ENCODE measurements at regions not wholly inside any gene's neighbourhood (a gene's known extent, or its start where the extent isn't known, plus 50 kb on each side); places are given as distances from the start of the nearest gene placed in this dataset.

DNA sequence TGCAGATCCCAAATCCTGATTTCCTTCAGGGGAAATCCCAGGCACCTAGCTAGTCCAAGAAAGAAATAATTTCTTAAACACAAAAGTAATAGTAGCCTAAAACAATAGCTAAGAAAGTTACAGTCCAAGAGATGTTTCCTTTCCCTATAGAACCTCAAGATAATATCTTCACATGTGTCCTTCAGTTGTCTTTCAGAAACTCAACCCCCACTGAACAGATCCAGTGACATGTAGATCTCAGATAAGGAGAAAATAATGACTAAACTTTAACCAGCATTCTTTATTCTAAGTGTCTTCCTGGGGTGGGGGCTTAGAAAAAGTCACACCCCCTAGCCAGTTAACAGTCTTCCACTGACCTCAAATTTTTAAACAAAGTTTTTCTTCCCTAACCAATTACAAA is 131.3 kb upstream of the ADRA1B start:
- H2AFZ ChIP-seq (ENCODE audit: low read depth, low read length): no peak overlapping the region
- TF ChIP-seq, protein P1, sequence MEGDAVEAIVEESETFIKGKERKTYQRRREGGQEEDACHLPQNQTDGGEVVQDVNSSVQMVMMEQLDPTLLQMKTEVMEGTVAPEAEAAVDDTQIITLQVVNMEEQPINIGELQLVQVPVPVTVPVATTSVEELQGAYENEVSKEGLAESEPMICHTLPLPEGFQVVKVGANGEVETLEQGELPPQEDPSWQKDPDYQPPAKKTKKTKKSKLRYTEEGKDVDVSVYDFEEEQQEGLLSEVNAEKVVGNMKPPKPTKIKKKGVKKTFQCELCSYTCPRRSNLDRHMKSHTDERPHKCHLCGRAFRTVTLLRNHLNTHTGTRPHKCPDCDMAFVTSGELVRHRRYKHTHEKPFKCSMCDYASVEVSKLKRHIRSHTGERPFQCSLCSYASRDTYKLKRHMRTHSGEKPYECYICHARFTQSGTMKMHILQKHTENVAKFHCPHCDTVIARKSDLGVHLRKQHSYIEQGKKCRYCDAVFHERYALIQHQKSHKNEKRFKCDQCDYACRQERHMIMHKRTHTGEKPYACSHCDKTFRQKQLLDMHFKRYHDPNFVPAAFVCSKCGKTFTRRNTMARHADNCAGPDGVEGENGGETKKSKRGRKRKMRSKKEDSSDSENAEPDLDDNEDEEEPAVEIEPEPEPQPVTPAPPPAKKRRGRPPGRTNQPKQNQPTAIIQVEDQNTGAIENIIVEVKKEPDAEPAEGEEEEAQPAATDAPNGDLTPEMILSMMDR (IDR thresholded peaks at IDR 0.05; ENCODE audit: insufficient read depth, low read depth, low read length): no peak
- no peak for TF ChIP-seq EZH2 (IDR thresholded peaks at IDR 0.05; ENCODE audit: insufficient read depth, low read length)
- H3K4me2 ChIP-seq (ENCODE audit: low read length): no peak overlapping the region
- no peaks in the 10 kb centered on the region for H3K27me3 ChIP-seq (ENCODE audit: insufficient read depth, low read length)
- Mint-ChIP-seq H3K36me3 (ENCODE audit: low read depth, unreplicated experiment) (peaks cover 2% of the 10 kb centered on the region), H3K4me3 (ENCODE audit: unreplicated experiment) (no peak overlapping the region), H3K27ac (ENCODE audit: unreplicated experiment) (no peak overlapping the region), H3K27me3 (ENCODE audit: low read depth, unreplicated experiment) (peaks cover 10% of the 10 kb centered on the region), H3K9me3 (ENCODE audit: unreplicated experiment) (peaks cover 5% of the 10 kb centered on the region), H3K4me1 (ENCODE audit: low read depth, unreplicated experiment) (peaks cover 33% of the 10 kb centered on the region)
- no peaks in the 10 kb centered on the region for H4K20me1 ChIP-seq (ENCODE audit: insufficient read depth, low read length)
- no peaks in the 10 kb centered on the region for H3K36me3 ChIP-seq (ENCODE audit: insufficient read depth, low read length)
- H3K27ac ChIP-seq (ENCODE audit: low read depth, low read length): no peak overlapping the region
- H3K4me3 ChIP-seq (ENCODE audit: insufficient read depth, low read depth, low read length): no peak overlapping the region
- H3K9ac ChIP-seq (ENCODE audit: low read length): no peak overlapping the region
- no peaks in the 10 kb centered on the region for H3K79me2 ChIP-seq (ENCODE audit: insufficient read depth, low read length)
- FAIRE-seq (no peak), DNase-seq (ENCODE audit: low read depth) (no peak)
- no peaks in the 10 kb centered on the region for H3K9me3 ChIP-seq (ENCODE audit: insufficient read depth, low read depth, low read length)
- peaks cover 10% of the 10 kb centered on the region for H3K4me1 ChIP-seq (ENCODE audit: insufficient read depth, low read length)

DNA sequence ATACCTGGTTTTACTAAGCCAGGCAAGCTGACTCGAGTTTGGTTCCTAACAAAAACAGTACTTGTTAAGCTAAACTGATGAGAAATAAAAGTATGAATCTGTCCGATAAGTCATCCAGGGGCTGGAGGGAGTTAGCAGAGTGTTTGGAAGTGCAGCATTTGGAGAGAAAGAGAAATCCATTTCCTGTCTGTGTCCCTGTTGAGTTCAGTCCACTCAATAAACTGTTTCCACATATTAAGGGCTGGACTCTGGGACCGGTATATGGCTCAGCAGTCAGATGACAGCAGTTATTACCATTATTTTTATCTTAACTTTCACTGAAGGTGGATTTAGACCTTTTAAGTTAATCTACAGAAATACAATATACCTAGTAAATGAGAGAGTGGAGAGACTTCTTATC is 130.6 kb upstream of the ADRA1B start:
- no peak overlapping the region for H3K4me3 ChIP-seq (ENCODE audit: insufficient read depth, low read depth, low read length)
- Mint-ChIP-seq H3K27me3 (ENCODE audit: low read depth, unreplicated experiment) (peaks cover 10% of the 10 kb centered on the region), H3K4me1 (ENCODE audit: low read depth, unreplicated experiment) (peaks cover 26% of the 10 kb centered on the region), H3K36me3 (ENCODE audit: low read depth, unreplicated experiment) (peaks cover 2% of the 10 kb centered on the region), H3K4me3 (ENCODE audit: unreplicated experiment) (no peak overlapping the region), H3K27ac (ENCODE audit: unreplicated experiment) (no peak overlapping the region), H3K9me3 (ENCODE audit: unreplicated experiment) (peaks cover 4% of the 10 kb centered on the region)
- no peak for DNase-seq (ENCODE audit: low read depth)
- H3K4me2 ChIP-seq (ENCODE audit: low read length): no peak overlapping the region
- FAIRE-seq: no peak
- no peak overlapping the region for H3K9ac ChIP-seq (ENCODE audit: low read length)
- no peaks in the 10 kb centered on the region for H3K79me2 ChIP-seq (ENCODE audit: insufficient read depth, low read length)
- no peaks in the 10 kb centered on the region for H3K9me3 ChIP-seq (ENCODE audit: insufficient read depth, low read depth, low read length)
- TF ChIP-seq EZH2 (IDR thresholded peaks at IDR 0.05; ENCODE audit: insufficient read depth, low read length): no peak
- TF ChIP-seq, protein P1 (IDR thresholded peaks at IDR 0.05; ENCODE audit: insufficient read depth, low read depth, low read length): no peak
- H3K27ac ChIP-seq (ENCODE audit: low read depth, low read length): no peak overlapping the region
- no peaks in the 10 kb centered on the region for H4K20me1 ChIP-seq (ENCODE audit: insufficient read depth, low read length)
- H3K27me3 ChIP-seq (ENCODE audit: insufficient read depth, low read length): no peaks in the 10 kb centered on the region
- H3K4me1 ChIP-seq (ENCODE audit: insufficient read depth, low read length): peaks cover 4% of the 10 kb centered on the region
- no peaks in the 10 kb centered on the region for H3K36me3 ChIP-seq (ENCODE audit: insufficient read depth, low read length)
- H2AFZ ChIP-seq (ENCODE audit: low read depth, low read length): no peak overlapping the region

DNA sequence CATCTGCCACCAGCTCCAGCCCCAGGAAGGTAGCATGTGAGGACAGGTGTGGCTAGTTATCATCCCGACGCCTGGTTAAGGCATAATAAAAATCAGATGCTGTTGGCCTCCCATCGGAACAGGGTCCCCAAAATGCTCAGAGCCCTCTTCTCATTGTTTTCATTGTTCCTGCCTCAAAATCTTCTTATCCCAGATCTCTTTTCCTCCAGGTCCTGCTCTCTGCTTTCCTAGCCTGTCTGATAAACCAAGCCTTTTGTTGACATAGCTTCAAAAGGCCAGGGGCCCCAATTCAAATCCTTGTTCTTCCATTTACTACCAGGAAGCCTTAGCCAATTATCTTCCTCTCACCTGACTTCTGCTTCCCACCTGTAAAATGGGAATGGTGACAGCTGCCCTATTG is 130.1 kb upstream of the ADRA1B start:
- no peak overlapping the region for H3K4me3 Mint-ChIP-seq (ENCODE audit: unreplicated experiment)
- no peak overlapping the region for H3K27ac ChIP-seq (ENCODE audit: low read depth, low read length)
- H3K27me3 Mint-ChIP-seq (ENCODE audit: low read depth, unreplicated experiment): peaks cover 10% of the 10 kb centered on the region
- H3K36me3 Mint-ChIP-seq (ENCODE audit: low read depth, unreplicated experiment): peaks cover 2% of the 10 kb centered on the region
- no peaks in the 10 kb centered on the region for H3K36me3 ChIP-seq (ENCODE audit: insufficient read depth, low read length)
- no peaks in the 10 kb centered on the region for H4K20me1 ChIP-seq (ENCODE audit: insufficient read depth, low read length)
- H3K4me1 ChIP-seq (ENCODE audit: insufficient read depth, low read length): peaks cover 4% of the 10 kb centered on the region
- peaks cover 22% of the 10 kb centered on the region for H3K4me1 Mint-ChIP-seq (ENCODE audit: low read depth, unreplicated experiment)
- DNase-seq (ENCODE audit: low read depth) (no peak), FAIRE-seq (no peak)
- H3K9me3 ChIP-seq (ENCODE audit: insufficient read depth, low read depth, low read length): no peaks in the 10 kb centered on the region
- no peaks in the 10 kb centered on the region for H3K27me3 ChIP-seq (ENCODE audit: insufficient read depth, low read length)
- H2AFZ ChIP-seq (ENCODE audit: low read depth, low read length): no peak overlapping the region
- peaks cover 4% of the 10 kb centered on the region for H3K9me3 Mint-ChIP-seq (ENCODE audit: unreplicated experiment)
- no peak overlapping the region for H3K9ac ChIP-seq (ENCODE audit: low read length)
- no peak for TF ChIP-seq EZH2 (IDR thresholded peaks at IDR 0.05; ENCODE audit: insufficient read depth, low read length)
- TF ChIP-seq, protein P1 (IDR thresholded peaks at IDR 0.05; ENCODE audit: insufficient read depth, low read depth, low read length): no peak
- no peak overlapping the region for H3K4me3 ChIP-seq (ENCODE audit: insufficient read depth, low read depth, low read length)
- no peak overlapping the region for H3K4me2 ChIP-seq (ENCODE audit: low read length)
- H3K27ac Mint-ChIP-seq (ENCODE audit: unreplicated experiment): no peak overlapping the region
- H3K79me2 ChIP-seq (ENCODE audit: insufficient read depth, low read length): no peaks in the 10 kb centered on the region
